ENCODE measurements at regions not wholly inside any gene's neighbourhood (a gene's known extent, or its start where the extent isn't known, plus 50 kb on each side); places are given as distances from the start of the nearest gene placed in this dataset.

GRCh38 chr4:187238646-187239045 lies 515.0 kb upstream of the FAT1 start:
- TF ChIP-seq, protein P1, sequence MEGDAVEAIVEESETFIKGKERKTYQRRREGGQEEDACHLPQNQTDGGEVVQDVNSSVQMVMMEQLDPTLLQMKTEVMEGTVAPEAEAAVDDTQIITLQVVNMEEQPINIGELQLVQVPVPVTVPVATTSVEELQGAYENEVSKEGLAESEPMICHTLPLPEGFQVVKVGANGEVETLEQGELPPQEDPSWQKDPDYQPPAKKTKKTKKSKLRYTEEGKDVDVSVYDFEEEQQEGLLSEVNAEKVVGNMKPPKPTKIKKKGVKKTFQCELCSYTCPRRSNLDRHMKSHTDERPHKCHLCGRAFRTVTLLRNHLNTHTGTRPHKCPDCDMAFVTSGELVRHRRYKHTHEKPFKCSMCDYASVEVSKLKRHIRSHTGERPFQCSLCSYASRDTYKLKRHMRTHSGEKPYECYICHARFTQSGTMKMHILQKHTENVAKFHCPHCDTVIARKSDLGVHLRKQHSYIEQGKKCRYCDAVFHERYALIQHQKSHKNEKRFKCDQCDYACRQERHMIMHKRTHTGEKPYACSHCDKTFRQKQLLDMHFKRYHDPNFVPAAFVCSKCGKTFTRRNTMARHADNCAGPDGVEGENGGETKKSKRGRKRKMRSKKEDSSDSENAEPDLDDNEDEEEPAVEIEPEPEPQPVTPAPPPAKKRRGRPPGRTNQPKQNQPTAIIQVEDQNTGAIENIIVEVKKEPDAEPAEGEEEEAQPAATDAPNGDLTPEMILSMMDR (IDR thresholded peaks at IDR 0.05; ENCODE audit: insufficient read depth, low read length) = no peak
- no peak for TF ChIP-seq GABPA (IDR thresholded peaks at IDR 0.05; ENCODE audit: low read depth)
- no peak for TF ChIP-seq REST (IDR thresholded peaks at IDR 0.05; ENCODE audit: insufficient replicate concordance, low read depth)
